HG03571 (cell line): ENCODE measurements at regions not wholly inside any gene's neighbourhood (a gene's known extent, or its start where the extent isn't known, plus 50 kb on each side); places are given as distances from the start of the nearest gene placed in this dataset.

Experiments
- ATAC-seq: cut with Tn5 transposase; IDR thresholded peaks from one replicate; pipeline ENCODE4 v1.9.1; 2021; ENCODE audit not compliant: unreplicated experiment

GRCh38 chr3:106643684-106644161, 733.5 kb upstream of the CCDC54 start:
- no peak for ATAC-seq

DNA sequence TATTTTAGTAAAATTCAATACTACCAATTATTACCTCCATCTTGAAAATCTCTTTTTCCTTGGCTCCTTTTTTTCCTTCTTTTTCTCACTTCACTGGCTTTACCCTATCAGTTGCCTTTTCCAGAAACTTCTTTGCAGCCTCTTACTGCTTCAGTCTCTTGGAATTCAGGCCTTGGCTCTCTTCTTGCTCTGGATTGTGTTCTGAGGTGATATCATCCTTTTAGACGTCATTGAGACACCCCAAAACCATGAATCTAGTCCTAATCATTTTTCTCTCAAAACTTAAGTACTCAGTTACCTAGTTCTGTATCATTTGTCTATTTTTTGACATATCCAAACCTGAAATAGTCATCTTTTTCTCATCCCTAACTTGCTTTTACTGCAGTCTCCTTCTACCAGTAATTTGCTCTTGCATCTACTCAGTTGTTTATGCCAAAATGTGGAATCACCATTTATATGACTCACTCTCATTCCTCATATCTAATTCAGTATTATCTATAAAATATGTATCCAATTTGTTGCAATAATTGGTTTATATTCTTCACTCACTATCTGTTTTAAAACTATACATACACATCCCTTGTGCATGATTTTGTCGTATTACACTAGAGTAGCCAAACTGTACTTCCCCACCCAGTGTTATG, 703.2 kb upstream of the CCDC54 start:
- no peak for ATAC-seq

DNA sequence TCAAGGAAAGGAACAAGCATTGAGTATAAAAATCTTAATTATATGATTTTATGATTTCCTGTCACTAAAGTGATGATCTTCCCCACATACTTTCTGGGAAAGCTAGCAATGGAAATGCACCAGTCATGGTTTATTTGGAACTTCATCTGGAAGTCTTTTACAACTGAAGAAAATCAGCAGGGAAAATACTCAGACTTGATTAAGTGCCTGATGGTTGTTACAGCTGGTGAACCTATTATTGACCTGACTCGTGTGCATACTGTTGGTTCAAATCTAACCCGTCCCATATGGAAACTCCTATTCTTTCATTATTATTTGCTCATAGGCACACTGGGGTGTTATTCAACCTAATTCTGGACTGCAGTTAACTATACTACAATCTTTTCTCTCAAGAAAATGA, 701.8 kb upstream of the CCDC54 start:
- no peak for ATAC-seq

DNA sequence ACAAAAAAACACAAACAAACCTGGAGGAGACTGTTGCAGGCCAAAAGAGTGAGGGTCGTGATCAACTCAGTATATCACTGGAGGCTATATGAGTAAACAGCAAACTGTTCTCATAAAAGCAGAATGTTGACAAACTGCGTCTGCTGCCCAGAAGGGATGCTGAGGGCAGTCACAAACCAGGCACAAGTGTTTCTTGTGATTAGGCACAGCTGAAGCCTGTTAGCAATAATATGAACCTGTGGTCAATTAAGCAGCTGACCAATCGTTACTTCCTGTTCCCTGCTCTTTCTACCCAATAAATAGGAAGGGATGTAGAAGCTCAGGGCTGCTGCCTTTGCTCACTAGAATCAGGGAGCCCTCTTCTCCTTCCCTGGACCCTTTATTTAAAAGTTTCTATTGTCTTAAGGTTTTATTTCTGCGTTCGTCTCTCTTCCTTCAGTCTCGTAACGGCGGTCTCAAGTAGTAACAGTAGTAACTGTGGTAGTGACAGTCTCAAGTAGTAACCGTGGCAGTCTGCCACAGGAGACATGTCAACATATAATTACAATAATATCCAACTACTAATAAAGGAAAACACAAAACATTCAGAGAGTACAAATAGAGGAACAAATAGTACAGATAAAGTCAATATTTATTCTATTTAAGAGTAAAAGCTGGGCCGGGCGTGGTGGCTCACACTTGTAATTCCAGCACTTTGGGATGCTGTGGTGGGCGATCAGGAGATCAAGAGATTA, 698.4 kb upstream of the CCDC54 start:
- ATAC-seq = no peak

GRCh38 chr3:106683953-106684620, 693.2 kb upstream of the CCDC54 start:
- no peak for ATAC-seq

- no peak for ATAC-seq
Observed at GRCh38 chr3:106685745-106686144, 691.5 kb upstream of the CCDC54 start.

DNA sequence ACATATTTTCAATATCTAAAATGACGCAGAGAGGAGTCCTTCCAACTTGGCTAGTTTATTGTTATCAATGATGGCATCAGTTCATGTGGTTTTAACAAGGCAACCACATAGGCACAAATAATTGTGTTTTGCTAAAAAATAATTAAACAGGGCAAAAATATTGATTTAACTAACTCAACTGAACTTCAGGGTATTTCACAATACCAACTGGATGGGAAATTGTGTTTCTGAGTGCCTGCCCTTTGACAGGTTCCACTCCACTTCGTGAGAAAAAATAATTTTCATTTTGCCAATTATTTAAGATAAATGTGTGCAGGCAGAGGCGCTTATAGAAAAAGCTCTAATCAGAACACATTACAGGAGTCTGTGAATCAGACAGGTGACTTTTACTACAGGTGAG, 689.3 kb upstream of the CCDC54 start:
- no peak for ATAC-seq

DNA sequence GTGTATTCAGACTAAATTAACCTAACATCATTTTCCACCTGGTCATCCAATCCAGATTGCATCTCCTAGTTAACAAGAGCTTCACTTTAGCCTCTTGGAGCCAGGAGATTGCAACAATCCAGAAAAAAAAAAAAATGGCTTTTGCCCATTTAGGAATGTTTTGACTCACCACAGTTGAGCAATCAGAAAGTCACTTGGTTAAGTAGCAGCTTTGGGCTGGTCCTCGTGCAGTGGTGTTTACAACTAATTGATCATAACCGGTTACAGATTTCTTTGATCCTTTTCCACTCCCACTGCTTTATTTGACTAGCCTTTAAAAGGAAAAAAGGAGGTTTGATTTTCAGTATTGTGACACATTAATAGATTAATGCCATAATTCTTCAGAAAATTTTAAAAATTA, 688.8 kb upstream of the CCDC54 start:
- ATAC-seq = no peak

GRCh38 chr3:106691476-106691875, 685.8 kb upstream of the CCDC54 start:
- no peak for ATAC-seq

GRCh38 chr3:106692624-106693023, 684.6 kb upstream of the CCDC54 start:
- ATAC-seq = no peak

DNA sequence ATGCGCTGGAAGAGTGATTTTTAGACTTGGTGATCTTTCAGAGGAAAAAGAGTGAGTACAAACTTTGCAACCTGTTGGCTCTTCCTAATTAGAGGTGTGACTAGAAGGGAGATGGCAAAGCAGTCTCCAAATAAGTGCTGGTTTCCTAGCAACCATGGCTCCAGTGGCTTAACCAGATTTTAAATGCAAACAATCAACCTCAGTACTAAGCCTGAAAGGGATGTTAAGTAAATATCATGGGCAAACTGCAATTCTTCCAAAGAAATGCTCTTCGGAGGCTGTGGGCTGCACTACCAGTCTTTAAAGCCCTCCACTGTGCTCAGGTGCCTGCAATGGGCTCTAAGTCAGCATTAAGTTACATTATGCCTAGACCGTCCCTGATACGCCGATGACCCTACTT, 678.1 kb upstream of the CCDC54 start:
- no peak for ATAC-seq

- no peak for ATAC-seq
Observed at GRCh38 chr3:106700981-106701380, 676.3 kb upstream of the CCDC54 start.

DNA sequence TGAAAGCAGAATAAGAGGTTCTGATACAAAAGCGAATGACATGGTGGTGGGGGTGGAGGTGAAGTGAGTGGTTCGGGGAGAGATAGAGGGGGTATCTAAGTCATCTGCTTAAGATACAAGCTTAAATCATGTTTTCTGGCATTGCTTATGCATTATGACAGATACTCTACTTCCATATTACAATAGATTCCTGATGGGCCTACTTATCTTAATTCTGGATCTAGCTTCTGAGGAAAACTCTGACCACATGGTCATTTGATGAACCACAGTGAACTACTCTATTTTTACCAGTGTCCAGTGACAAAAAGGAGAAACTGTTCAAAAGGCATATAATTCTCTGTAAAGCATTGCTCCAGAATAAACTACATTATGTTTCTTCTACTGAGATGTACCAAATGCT, 673.7 kb upstream of the CCDC54 start:
- no peak for ATAC-seq

- ATAC-seq = no peak
Observed at GRCh38 chr3:106707347-106707746, 669.9 kb upstream of the CCDC54 start.

DNA sequence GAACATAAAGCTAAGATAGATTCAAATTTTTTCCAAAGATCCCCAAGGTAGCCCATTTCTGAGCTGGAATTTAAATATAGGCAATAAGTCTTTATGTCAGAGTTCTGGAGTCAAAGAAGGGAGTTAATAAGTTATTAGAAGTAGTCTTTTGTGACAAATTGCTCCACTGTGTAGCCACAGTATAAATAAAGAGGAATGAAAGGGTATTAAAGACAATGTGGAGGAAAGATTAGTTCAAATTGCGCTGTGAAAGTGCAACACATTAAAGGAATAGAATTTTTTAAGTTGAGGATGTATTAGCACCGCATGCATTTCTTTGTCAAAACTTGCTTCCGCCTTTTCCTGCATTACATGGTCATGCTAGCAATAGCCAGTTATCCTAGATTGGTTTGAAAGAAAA, 666.6 kb upstream of the CCDC54 start:
- no peak for ATAC-seq

DNA sequence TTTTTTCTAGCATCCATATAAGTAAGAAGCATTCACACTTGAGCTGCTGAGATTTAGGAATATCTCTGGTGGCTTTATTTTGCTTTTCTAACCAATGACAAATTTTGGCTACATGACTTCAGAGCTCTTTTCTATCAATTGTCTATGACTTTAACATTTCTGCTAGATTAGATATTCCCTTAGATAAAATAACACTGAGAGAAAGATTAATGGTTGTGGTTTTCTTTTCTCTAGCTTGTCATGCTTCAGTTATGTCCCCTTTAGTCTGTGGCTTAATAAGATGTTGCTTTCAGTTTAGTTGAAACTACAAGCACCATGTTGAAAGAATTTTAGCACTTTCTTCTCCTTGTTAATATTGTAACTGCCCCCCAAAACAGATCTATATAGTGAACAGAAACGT, 665.6 kb upstream of the CCDC54 start:
- no peak for ATAC-seq

DNA sequence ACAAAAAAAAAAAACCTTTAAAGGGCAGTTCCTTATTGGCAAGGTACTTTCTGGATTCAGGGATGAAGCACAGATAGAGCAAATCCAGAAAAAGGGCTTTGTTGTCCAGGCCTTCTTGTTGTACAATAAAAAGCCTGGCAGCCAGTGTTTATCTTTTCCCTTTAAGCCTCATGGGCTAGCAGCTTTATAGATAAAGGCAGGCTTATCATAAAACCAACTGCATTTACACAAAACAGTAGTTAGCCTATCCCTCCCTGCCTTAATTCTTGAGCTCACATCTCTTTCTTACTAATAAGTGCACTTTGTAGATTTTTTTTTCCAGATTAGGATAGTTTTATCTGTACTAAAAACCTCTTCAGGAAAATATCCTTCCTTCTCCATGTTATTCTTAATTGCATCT, 662.8 kb upstream of the CCDC54 start:
- no peak for ATAC-seq

DNA sequence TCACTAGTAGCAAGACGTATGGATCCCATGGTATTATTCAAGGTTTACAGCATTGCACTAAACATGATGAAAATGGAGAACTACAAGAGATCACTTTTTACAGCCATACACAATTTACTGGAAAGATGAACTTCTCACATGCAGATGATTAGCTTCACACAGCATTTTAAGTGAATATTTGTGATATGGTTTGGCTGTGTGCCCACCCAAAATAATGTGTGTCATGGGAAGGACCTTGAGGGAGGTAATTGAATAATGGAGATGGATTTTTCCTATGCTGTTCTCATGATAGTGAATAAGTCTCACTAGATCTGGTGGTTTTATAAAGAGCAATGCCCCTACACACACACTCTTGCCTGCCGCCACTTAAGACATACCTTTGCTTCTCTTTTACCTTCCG, 662.0 kb upstream of the CCDC54 start:
- no peak for ATAC-seq

- ATAC-seq = no peak
Observed at GRCh38 chr3:106717178-106717780, 660.0 kb upstream of the CCDC54 start.

DNA sequence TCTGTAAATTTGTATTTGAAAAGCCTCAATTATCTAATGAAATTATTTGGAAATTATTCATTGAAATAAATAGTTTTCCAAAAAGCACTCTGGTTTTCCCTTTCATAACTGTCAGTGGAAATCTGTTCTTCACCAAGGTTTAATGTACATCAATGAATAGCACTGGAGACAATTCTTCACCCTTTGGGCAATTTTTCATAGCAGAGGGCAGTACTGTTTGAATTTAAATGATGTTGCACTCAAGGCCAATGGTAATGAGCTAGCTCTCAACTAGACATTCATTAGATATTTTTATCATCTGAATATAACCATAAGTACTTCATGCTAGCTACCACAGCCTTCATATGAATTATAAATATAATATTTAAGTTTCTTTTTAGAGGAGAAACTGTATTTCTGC, 658.2 kb upstream of the CCDC54 start:
- ATAC-seq = no peak

DNA sequence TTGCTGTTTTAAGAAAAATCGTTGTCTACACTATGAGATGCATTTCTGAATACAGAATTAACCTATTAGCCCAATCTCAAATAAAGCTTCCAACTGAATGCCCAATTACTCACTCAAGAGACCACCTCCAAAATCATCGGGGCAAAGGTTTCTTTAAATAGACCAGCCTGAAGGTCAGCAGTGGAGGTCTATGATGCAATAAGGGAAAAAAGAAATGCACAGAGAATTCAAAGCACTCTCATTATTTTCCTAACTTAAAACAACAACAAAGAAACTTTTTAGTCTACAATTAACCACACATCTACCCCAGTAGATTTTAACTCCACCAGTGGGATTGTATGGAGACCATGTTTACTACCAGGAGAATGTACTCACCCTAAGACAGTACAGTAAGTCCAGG, 657.7 kb upstream of the CCDC54 start:
- no peak for ATAC-seq

DNA sequence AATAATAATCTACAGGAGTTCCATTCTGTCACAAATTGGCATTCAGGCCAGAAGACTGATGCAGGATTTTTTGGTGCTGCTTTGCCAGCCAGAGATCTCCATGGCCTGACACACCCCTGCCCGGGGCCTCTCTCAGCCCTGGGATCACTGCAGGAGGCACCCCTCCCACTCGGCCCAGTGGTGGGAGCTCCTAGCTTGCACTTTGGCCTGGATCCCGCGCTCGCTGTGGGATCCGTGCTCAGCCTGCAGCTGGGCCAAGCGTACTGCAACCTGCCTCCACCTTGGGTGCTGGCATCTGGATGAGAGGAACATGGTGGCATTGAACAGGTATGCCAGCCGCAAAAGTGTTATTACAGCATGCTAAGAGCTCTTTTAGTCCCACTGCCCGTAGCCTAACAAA, 656.7 kb upstream of the CCDC54 start:
- ATAC-seq = no peak
